ENCODE measurements at regions not wholly inside any gene's neighbourhood (a gene's known extent, or its start where the extent isn't known, plus 50 kb on each side); places are given as distances from the start of the nearest gene placed in this dataset.

DNA sequence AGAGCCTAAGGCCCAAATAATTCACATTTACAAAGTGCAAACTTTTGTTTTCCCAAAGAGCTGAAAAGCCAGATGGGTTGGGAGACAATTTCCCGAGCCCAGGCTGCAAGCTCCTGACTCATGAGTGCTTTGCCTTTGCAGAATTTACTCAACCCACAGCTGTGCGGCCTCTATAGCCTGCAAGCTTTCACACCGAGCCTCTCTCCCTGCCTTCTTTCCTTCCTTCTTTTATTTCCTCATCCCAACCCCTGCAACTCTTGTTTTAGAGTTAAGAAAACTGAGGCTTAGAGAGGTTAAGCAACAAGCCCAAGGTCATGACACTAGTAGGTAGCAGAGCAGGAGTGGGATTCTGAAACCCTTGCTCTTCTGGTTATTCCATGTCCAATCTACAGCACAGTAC lies 203.0 kb upstream of the GPR26 start:
- DNase-seq = no peak

DNA sequence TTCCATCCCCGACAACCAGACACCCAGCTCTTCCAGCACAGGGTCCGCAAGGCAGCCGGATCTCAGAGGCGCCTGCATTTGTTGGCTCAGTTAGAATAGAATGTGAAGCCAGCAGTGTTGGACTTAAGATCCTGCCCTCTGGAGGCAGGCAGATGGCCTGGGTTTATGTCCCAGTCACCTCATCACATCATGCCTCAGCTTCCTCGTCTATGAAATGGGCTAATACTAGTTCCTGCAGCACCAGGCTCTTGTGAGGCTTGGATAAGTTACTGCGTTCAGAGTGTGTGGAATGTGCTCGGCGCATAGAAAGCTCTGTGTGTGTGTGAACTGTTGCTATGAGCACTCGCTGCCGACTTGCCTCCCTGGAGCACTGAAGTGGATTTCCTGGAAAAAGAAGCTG lies 202.5 kb upstream of the GPR26 start:
- no peak for DNase-seq

DNA sequence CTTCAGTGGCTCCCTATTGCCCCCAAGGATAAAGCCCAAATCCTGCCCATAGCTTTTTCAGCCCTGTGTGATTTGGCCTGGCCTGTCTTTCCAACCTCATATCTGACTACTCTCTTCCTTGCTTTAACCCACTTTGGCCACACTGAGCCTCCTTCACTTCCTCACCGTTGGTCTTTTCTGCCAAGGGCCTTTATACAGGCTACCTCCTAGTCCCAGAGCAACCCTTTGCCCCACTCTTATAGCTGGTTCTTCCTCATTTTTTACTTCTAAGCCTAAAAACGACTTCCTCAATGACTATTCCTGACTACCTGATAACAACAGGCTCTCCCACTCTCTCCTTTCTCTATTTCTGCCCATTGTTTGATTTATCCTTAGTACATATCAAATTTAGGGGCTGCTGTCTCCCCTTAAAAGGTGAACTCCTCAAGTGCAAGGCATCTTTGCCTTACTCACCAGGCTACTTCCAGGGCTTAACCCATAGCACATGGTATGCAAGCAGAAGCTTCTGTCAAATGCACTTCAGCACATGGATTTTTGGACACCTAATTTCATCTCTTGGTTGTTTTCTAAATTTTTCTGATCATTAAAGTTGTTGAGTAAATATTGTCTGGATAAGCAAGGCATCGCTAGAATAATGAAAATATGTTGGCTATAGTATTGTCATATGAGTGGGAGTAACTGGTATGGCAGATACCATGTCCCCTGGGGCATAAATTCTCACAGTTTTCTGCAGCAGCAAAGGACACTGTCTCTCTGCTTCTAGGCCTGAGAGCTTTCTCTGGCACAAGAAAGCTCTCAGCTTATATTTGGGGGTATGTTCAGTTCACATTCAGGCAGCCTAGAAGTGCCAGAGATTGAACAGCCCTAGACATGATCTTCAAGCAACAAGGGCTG lies 201.5 kb upstream of the GPR26 start:
- no peak for DNase-seq

DNA sequence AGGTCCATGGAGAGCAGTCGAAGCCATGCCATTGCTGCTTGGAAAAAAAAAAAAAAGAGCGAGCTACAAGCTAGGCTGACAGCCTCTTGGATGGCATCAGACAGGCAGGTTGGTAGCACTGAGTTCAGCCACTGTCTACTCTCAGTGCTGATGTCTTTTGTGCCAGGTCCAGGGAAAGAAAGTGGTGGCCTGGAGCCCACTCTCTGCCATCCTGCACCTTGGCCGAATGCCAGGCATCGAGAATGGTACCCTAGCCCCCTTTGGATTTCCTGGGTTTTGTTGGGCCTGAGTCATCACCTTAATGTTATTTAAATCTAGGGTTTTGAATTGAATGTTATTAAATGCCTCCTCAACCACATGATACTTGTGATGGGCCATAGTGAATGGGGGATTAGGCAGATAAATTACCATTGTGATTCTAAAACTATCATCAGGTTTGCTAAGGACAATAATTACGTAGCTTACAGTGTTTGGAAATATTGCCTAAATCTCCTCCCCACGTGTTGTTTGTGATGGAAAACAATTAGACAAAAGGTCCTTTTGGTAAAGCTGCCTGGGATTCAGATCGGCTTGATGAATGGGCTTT lies 195.7 kb upstream of the GPR26 start:
- no peak for DNase-seq

DNA sequence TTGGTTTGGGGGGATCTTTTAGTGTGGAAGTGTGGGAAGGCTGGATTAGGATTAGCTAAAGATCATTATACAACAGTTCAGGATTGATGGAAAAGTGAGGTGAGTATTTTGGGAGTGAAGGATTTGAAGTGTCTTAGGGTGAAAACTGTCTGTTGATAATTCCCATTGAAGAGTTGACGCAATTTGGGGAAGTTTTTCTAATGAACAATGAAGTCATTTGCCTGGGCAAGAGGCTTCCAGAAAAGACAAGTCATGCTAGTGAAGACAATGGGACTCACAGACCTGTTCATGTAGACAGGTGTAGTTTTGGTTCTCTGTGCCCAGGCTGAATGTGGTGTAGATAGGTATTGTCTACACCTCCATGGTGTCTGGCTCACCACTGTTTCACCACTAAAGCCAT lies 194.3 kb upstream of the GPR26 start:
- DNase-seq = no peak

DNA sequence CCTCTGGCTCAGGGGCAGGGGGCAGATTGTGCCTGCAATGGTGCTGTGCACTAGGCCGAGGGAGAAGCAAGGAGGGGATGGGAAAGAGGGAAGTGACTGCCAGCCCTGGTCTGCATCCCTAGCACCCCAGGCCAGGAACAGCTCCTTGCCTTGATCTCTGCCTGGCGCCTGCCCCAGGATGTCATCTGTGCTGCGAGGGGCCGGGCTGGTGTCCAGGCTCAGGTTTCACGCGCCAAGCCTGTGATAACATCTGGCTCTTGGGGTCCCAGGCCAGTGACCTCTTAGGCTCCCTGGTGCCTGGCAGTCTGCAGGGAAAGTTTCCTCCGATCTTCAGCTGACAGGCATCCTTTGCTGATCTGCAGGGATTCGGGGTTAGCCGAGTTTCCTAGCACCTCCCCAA lies 193.5 kb upstream of the GPR26 start:
- no peak for DNase-seq

DNA sequence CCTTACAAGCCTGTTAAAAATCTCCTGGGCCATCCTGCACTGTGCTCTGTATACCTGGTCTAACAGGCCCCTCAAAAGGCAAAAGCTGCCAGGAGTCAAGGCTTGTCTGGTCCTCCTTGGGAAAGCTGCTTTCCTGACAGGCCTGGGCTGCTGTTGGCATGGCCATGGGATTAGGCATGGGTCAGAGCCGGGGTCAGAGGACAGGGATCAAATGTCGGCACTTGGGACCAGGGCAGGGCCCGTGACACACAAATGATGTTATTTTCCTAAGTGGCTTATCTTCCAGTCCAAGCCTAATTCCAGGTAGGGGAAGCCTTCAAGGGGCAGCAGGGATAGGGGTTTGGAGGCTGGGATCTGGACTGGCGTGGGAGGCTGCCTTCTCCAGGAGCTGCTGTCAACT lies 191.5 kb upstream of the GPR26 start:
- no peak for DNase-seq

DNA sequence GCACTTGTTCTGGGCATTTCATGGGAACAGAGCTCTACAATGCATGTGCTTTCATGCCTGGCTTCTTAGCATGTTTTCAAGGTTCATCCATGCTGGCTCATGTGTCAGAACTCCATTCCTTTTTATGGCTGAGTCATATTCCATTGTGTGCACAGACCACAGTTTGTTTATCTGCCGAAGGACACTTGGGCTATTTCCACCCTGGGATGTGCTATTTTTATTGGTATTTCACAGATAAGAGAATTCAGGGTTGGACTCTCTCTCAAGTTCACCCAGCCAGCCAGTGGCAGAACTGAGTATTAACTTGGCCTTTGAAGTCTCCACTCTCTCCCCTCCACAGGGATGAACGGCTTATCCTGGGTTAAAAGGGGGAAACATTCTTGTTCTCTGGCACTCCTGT lies 190.7 kb upstream of the GPR26 start:
- DNase-seq = no peak

DNA sequence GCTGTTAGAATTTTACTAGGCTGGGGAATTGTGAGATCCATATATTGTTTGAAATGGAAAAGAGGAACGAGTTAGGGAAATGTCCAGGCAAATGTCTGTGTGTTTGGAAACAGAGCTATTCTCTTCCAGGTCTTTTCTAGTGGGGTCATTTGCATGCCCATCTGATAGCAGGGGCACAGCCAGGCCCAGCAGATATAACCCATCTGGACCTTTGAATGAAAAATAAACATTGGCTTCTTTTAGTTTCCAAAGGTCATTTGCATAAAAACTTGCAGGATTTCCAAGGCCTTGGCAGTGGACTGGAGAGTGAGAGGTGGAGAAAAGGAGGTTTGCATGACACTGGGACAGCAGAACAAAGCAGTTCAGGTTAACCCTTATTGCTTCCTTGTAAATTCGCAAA lies 188.0 kb upstream of the GPR26 start:
- no peak for DNase-seq

DNA sequence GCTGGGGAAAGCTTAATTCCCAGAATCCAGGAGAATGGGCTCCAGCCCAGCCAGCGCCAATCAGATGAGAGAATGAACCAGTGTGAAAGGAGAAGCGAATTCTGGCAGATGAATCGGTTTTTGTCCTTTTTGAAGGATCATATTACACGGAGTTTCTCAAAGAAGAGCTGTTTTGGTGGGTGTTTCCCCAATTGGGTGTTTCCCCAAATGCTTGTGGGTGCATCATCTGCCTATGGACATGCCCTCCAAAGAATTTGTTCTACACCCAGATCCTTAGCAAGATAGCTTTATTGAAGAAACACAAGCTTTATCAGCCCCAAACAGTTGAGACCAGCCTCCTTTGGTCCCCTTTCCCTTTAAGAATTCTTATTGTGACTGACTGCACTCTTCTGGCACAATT lies 186.5 kb upstream of the GPR26 start:
- no peak for DNase-seq

DNA sequence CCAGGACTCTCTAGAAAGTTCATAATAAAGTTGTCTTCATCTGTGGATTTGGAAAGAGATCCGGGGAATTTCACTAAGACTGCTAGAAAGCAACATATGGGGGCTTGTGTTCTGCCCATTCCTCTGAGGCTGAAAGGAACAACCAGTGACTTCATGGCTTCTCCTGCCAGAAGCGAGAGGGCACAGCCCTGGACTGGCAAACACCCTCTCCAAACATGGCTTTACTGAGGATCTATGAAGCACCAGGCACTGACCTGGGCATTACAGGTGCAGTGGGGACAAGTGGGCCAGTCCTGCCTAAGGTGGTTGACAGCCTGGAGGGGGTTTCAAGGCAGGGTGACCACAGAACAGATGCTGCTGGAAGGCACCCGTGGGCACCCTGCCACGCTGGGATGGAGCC lies 185.8 kb upstream of the GPR26 start:
- DNase-seq = no peak

DNA sequence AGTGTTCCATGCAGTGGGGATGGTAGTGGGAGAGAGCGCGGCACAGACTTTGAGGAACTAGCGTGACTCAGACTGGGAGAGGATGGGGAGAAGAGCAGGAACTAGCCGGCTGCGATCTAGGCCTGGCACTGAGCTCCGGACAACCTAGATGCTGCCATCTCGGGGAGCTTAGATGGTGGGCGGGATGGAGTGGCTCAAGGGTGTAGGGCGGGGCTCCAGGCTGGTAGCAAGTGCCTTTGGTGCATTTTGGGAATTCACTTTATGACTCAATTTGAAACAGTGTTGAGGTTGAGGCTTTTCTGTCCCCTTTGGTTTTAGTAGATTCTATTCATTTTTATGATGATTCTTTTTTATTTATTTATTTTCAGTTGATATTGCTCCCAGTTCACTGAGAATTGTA lies 185.3 kb upstream of the GPR26 start:
- DNase-seq = no peak

DNA sequence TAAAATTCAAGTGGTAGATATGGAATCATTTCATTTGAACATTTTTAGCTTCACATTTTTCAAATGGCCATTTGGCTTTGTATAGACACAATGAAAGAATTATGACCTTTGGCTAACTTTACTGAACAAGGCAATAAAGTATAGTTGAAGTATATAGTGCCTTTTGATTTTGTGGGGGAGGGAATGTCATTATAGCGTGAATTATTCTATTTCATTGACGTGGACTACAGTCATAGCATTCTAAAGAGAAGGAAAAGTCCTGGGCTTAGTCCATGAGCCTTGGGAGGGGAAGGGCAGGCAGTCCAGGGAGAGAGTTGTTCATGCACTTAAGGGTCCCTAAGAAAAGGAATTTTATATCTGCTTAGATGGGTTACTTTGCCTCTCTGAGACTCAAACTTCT lies 181.4 kb upstream of the GPR26 start:
- no peak for DNase-seq

DNA sequence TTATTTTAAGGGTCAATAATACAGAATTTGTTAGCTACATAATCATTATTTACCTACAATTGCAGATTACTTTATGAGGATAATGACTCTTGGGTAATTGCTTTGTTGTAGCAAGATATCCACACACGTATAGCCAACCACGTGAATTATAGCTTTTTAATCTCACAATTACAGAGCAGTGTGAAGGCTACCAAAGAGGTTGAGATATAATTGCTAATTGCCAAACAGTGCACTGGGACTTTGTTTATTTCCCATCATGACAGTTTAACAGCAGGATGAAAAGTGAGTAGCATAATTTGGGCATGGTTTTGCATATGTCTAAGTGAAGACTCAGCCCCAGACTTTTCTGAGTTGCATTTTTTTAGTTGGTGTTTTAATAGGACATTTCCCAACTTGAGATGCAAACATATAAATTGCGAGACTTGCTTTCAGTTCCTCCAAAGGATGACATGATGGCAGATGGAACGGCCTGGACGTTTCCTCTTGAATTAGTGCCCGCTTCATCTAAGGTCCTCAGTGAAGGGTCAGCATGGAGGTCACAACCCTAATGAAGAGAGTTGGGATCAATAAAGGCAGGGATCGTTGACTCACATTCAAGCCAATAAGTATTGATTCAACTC lies 180.7 kb upstream of the GPR26 start:
- DNase-seq = no peak

DNA sequence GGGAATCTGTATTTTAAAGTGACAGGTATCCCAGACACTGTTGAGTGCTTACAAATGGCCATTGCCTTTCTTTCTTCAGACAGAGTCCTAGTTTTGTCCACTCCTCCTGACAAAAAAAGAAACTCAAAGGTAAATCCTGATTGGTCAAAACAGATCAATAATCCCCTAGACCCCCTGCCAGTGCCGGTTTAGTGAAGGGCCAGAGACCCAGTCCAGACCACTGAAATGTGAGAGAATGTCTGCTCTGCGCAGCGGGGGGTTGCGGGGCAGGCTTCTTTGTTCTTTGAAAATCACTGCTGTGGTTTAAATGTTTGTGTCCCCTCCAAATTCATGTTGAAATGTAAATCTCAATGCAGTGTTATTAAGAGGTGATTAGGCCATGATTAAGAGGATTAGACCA lies 177.7 kb upstream of the GPR26 start:
- no peak for DNase-seq

DNA sequence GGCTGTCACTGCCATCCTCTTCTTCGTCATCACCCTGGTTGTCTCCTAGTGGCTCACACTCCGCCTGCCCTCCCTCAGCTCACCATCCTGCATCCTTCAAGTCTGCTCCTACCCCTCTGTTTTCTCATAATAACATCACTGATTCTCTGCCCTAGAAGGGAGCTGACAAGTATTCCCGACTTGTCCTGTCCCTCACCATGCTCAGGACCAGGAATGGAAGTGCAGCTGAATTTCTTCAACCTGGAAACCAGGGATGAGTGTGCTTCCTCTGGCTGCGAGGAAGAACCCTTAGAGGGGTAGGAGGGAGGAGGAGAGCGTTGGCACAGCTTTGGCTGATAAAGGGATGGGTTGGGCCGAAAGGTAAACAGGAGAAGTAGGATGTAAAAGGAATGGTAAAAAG lies 174.8 kb upstream of the GPR26 start:
- no peak for DNase-seq

DNA sequence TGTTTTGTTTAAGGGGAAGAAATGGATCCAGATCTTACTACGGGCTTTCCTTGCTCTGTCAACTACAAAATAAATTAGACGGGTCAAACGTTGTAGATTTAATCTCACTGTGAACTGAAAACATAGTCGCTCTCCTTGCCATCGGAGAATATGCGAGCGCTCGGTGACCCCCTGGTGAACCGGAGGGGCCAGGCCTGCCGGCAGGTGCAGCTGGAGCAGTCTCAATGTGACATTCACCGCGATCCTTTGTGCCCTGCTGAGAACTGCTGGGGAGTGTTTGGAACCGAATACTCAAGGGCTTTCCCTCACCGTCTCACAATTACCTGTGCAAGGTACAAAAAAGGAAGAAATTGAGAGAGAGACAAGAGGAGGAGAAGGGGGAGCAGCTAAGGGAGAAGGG lies 174.1 kb upstream of the GPR26 start:
- DNase-seq = no peak

DNA sequence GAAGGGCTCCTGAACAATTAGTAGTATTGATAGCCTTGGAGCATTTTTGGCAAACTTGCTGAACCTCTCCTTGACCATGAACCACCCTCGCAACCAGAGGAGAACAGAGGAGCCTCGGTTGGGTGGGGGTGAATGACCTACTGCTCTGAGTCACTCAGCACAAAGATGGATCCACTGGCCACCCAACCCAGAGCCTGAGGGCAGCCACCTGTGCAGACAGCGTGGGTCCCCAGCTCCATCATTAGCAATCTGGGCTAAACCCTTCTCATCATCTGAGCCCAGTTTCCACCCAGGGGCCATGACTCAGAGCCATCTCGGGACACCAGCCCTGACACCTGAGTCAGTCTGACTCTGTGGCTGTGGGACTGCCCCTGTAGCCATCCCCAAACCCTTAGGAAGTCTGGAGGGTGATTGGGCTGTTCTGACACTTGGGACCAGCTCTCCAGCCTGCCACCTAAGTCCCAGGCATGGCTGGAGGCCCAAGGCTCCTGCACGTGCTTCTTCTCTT lies 171.8 kb upstream of the GPR26 start:
- no peak for DNase-seq

DNA sequence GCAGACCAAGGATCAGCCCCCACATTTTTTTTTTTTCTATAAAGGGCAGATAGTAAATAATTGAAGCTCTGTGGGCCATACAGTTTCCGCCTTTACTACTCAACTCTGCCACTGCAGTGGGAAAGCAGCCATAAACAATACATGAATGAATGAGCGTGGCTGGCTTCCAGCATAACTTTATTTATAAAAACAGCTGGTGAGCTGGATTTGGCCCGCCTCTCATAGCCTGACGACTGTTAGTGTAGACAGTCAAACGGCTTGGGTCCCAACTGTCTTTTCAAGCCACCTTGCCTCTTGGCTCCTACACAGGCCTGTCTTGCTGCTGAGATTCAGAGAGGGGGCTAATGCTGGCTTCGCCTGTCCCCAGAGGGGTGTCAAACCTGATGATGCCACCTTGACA lies 169.8 kb upstream of the GPR26 start:
- no peak for DNase-seq

DNA sequence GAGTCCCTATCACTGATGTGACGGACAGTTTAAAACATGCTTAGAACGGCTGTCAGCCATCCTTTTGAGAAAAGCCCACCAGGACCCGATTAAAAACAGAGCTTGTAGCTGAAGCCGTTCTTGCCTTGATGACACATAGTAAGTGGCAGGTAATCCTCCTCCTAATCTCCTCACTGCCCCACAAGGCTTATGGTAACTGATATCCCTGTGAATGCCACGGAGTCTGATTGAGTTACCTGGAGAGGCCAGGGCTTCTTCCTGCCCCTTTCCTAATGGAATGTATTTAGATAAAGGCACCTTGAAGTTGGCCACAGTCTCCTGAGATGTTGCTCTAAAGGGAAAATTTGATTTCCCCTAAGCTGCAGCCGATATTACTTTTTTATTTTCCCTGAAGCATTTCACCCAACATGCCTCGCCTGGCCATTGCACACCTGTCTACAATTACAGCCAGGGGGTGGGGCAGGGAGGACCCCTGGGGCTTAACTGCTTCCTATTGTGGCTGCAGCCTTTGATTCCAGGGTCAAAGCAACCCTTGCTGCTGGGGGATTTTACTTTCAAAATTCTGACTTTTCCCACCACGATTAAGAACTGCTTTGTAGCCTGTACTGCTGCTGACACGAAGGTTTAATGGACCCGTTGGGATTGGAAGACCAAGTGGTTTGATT lies 169.0 kb upstream of the GPR26 start:
- DNase-seq = no peak

DNA sequence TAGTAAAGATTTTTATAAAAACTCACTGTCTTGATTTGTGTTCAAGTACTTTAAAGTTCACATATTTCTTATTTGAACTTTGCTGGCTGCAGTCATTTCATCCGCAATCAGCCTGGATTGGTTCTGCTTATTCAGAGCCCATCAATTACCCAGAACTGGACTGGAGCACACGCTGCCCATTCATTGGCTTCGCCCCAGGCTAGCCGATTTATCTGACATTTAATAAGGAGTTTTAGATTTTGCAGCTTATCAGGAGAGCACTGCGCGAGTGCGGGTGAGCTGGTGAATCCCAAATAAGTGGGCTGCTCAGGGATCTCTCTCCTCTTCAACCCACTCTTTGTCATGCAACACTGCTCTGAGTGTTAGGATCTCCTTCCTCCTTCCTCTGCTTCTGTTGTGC lies 166.0 kb upstream of the GPR26 start:
- no peak for DNase-seq

DNA sequence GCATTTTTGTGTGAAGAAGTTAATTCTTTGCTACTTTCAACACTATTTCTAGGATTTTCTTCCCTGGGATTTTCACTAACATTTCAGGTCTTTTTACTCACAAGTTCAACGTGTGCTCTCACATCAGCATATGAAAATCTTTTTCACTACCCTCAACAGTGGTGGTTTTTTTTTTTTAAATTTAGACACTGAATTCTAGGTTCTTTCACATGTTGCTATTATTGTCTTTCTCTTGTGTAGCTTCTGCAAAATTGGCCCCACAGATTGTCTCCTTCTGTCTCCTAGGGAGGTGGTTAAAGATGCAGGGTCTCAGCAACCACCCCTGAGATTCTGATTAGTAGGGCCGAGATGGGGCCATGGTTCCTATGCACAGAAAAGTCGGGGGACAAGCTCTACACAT lies 165.0 kb upstream of the GPR26 start:
- no peak for DNase-seq

DNA sequence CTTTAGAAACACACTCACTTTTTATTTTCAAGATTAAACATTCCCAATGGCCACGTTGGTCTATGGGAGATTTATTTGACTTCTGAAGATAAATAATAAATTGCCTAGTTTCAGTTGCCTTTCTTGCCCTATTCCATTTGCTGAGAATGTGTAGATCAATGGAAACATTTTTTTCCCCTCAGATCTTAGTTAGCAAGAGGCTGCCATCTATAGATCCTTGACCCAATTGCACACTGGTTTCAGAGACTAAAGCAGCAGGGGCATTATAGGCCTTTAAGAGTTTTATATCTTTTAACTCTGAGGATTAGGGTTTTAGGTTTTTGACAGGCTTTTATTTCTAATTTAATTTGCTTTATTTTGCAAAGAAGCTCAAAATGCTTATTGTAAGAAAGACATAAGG lies 163.2 kb upstream of the GPR26 start:
- no peak for DNase-seq

DNA sequence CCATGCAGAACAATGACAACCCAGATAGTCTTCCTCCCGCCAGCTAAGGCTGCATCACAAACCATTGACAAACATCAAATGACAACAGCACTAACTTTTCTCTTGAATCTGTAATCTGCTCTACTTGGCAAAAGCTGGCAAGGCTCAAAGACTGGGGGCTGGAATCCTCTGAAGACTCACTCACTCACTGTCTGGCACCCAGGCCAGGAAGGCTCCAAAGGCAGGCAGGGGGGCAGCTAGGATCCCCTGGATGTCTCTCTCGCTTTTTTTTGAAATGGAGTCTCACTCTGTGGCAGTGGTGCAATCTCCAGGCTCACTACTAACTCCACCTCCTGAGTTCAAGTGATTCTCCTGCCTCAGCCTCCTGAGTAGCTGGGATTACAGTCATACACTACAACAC lies 159.7 kb upstream of the GPR26 start:
- no peak for DNase-seq

Measured in activated CD4-positive, alpha-beta T cell treated with anti-CD3 and anti-CD28 coated beads, Interleukin-2, amount 50 U/mL, for 16 hours (primary cell).